ENCODE measurements at regions not wholly inside any gene's neighbourhood (a gene's known extent, or its start where the extent isn't known, plus 50 kb on each side); places are given as distances from the start of the nearest gene placed in this dataset.

DNA sequence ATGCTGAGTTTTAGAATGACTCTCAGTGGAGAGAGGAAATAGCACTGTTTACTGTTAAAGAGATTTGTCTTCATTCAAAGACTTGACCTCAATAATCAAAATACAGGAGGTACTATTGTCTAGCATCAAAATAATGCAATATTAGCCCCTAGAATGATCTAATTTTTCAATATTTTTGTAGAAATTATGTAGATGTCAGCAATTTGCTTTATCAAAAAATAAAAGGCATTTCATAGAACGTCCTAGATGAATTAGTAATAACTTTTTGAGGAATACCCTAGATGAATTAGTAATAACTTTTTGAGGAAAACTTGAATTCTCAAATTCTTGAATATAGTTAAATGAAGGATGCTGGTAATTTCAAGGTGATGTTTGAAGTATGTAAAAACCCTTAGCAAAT is 1252.1 kb upstream of the CADM2 start:
- H3K4me1 ChIP-seq (ENCODE audit: control insufficient read depth in 4 of 4, insufficient read depth in 4 of 4, low read length in 3 of 4) = no peaks in the 10 kb centered on the region
- H3K27ac ChIP-seq (ENCODE audit: low read depth in 1 of 2, low read length in 2 of 2) = no peak overlapping the region
- 15% methylated on average over 1 of the region's 1 CpG for WGBS
- TF ChIP-seq NR2F2 (IDR thresholded peaks at IDR 0.05) (no peak), YY1 (IDR thresholded peaks at IDR 0.05) (no peak), HNF4G (IDR thresholded peaks at IDR 0.05) (no peak), MAX (IDR thresholded peaks at IDR 0.05) (no peak), GABPA (IDR thresholded peaks at IDR 0.05 in 1 of 2, conservative IDR thresholded peaks at IDR 0.05 in 1 of 2) (no peak), SP1 (IDR thresholded peaks at IDR 0.05) (no peak), RAD21 (IDR thresholded peaks at IDR 0.05) (no peak), TAF1 (conservative IDR thresholded peaks at IDR 0.05) (no peak), HNF4A (conservative IDR thresholded peaks at IDR 0.05) (no peak)
- TF ChIP-seq, protein P1, sequence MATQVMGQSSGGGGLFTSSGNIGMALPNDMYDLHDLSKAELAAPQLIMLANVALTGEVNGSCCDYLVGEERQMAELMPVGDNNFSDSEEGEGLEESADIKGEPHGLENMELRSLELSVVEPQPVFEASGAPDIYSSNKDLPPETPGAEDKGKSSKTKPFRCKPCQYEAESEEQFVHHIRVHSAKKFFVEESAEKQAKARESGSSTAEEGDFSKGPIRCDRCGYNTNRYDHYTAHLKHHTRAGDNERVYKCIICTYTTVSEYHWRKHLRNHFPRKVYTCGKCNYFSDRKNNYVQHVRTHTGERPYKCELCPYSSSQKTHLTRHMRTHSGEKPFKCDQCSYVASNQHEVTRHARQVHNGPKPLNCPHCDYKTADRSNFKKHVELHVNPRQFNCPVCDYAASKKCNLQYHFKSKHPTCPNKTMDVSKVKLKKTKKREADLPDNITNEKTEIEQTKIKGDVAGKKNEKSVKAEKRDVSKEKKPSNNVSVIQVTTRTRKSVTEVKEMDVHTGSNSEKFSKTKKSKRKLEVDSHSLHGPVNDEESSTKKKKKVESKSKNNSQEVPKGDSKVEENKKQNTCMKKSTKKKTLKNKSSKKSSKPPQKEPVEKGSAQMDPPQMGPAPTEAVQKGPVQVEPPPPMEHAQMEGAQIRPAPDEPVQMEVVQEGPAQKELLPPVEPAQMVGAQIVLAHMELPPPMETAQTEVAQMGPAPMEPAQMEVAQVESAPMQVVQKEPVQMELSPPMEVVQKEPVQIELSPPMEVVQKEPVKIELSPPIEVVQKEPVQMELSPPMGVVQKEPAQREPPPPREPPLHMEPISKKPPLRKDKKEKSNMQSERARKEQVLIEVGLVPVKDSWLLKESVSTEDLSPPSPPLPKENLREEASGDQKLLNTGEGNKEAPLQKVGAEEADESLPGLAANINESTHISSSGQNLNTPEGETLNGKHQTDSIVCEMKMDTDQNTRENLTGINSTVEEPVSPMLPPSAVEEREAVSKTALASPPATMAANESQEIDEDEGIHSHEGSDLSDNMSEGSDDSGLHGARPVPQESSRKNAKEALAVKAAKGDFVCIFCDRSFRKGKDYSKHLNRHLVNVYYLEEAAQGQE (IDR thresholded peaks at IDR 0.05) = no peak
- TF ChIP-seq, protein P2, sequence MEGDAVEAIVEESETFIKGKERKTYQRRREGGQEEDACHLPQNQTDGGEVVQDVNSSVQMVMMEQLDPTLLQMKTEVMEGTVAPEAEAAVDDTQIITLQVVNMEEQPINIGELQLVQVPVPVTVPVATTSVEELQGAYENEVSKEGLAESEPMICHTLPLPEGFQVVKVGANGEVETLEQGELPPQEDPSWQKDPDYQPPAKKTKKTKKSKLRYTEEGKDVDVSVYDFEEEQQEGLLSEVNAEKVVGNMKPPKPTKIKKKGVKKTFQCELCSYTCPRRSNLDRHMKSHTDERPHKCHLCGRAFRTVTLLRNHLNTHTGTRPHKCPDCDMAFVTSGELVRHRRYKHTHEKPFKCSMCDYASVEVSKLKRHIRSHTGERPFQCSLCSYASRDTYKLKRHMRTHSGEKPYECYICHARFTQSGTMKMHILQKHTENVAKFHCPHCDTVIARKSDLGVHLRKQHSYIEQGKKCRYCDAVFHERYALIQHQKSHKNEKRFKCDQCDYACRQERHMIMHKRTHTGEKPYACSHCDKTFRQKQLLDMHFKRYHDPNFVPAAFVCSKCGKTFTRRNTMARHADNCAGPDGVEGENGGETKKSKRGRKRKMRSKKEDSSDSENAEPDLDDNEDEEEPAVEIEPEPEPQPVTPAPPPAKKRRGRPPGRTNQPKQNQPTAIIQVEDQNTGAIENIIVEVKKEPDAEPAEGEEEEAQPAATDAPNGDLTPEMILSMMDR (IDR thresholded peaks at IDR 0.05; ENCODE audit: low read depth, low read length, missing input control) = no peak
- H3K36me3 ChIP-seq (ENCODE audit: control insufficient read depth in 4 of 4, insufficient read depth in 3 of 4, low read depth in 1 of 4, low read length in 3 of 4) = no peaks in the 10 kb centered on the region
- no peak overlapping the region for H3K4me3 ChIP-seq (ENCODE audit: low read depth in 1 of 3, low read length in 3 of 3)
- DNase-seq (ENCODE audit: low spot score) = no peak
- H3K27me3 ChIP-seq (ENCODE audit: control insufficient read depth in 4 of 4, insufficient read depth in 4 of 4, low read length in 3 of 4) = no peaks in the 10 kb centered on the region
- H3K9me3 ChIP-seq (ENCODE audit: control insufficient read depth in 4 of 4, low read length in 3 of 4) = no peaks in the 10 kb centered on the region
- no peak overlapping the region for H3K9ac ChIP-seq (ENCODE audit: low read depth in 1 of 2, low read length in 2 of 2)

DNA sequence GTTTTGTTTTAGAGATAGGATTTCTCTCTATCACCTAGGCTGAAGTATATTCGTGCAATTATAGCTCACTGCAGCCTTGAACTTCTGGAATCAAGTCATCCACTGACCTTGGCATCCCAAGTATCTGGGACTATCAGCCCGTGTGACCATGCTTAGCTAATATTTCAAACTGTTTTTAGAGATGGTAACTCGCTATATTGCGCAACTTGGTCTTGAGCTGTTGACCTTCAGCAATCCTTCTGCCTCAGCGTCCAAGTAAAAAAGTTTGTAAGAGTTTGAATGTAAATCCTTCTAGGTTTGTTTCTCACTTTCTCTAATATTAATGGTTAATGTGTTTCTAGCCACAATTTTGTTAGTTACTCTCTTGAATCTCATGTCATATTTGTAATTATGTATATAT is 1243.5 kb upstream of the CADM2 start:
- no peak for DNase-seq (ENCODE audit: low spot score)
- Histone ChIP-seq H3K36me3 (ENCODE audit: control insufficient read depth in 4 of 4, insufficient read depth in 3 of 4, low read depth in 1 of 4, low read length in 3 of 4) (no peaks in the 10 kb centered on the region), H3K4me3 (ENCODE audit: low read depth in 1 of 3, low read length in 3 of 3) (no peak overlapping the region), H3K9me3 (ENCODE audit: control insufficient read depth in 4 of 4, low read length in 3 of 4) (no peaks in the 10 kb centered on the region), H3K27me3 (ENCODE audit: control insufficient read depth in 4 of 4, insufficient read depth in 4 of 4, low read length in 3 of 4) (no peaks in the 10 kb centered on the region), H3K27ac (ENCODE audit: low read depth in 1 of 2, low read length in 2 of 2) (no peak overlapping the region), H3K9ac (ENCODE audit: low read depth in 1 of 2, low read length in 2 of 2) (no peak overlapping the region), H3K4me1 (ENCODE audit: control insufficient read depth in 4 of 4, insufficient read depth in 4 of 4, low read length in 3 of 4) (no peaks in the 10 kb centered on the region)
- no peak for TF ChIP-seq RXRA (IDR thresholded peaks at IDR 0.05)
- 47% methylated on average over 5 of the region's 5 CpGs for WGBS

GRCh38 chr3:83729576-83729975 is 1229.2 kb upstream of the CADM2 start:
- WGBS = 55% methylated on average over 1 of the region's 1 CpG
- Histone ChIP-seq H3K9me3 (ENCODE audit: control insufficient read depth in 4 of 4, low read length in 3 of 4) (peaks cover 3 to 15% (median 6%) of the 10 kb centered on the region in 4 donors), H3K27ac (ENCODE audit: low read depth in 1 of 2, low read length in 2 of 2) (no peak overlapping the region), H3K4me3 (ENCODE audit: low read depth in 1 of 3, low read length in 3 of 3) (no peak overlapping the region), H3K4me1 (ENCODE audit: control insufficient read depth in 4 of 4, insufficient read depth in 4 of 4, low read length in 3 of 4) (no peaks in the 10 kb centered on the region), H3K9ac (ENCODE audit: low read depth in 1 of 2, low read length in 2 of 2) (no peak overlapping the region), H3K36me3 (ENCODE audit: control insufficient read depth in 4 of 4, insufficient read depth in 3 of 4, low read depth in 1 of 4, low read length in 3 of 4) (no peaks in the 10 kb centered on the region), H3K27me3 (ENCODE audit: control insufficient read depth in 4 of 4, insufficient read depth in 4 of 4, low read length in 3 of 4) (no peaks in the 10 kb centered on the region)
- DNase-seq (ENCODE audit: low spot score) = no peak
- TF ChIP-seq RXRA (IDR thresholded peaks at IDR 0.05) (no peak), FOXA1 (IDR thresholded peaks at IDR 0.05) (no peak), ZBTB33 (IDR thresholded peaks at IDR 0.05) (no peak), HNF4G (IDR thresholded peaks at IDR 0.05) (no peak), MAX (IDR thresholded peaks at IDR 0.05) (no peak), JUND (IDR thresholded peaks at IDR 0.05) (no peak), EGR1 (IDR thresholded peaks at IDR 0.05; ENCODE audit: low read depth in 2 of 2) (no peak), TAF1 (conservative IDR thresholded peaks at IDR 0.05) (no peak)
- TF ChIP-seq, protein P2 (IDR thresholded peaks at IDR 0.05; ENCODE audit: low read depth, low read length, missing input control) = no peak

Measured in liver (tissue), 8 donors.